ENCODE measurements at regions not wholly inside any gene's neighbourhood (a gene's known extent, or its start where the extent isn't known, plus 50 kb on each side); places are given as distances from the start of the nearest gene placed in this dataset.

GRCh38 chr5:105501315-105501714 is 1938.7 kb upstream of the NUDT12 start:
- no peak for FAIRE-seq

- no peak for FAIRE-seq
Observed at GRCh38 chr5:105475401-105475800, 1912.8 kb upstream of the NUDT12 start.

GRCh38 chr5:105462377-105462776 is 1899.8 kb upstream of the NUDT12 start:
- FAIRE-seq = no peak

GRCh38 chr5:105460721-105461120 is 1898.1 kb upstream of the NUDT12 start:
- FAIRE-seq = no peak

- no peak for FAIRE-seq
Observed at GRCh38 chr5:105453216-105453807, 1890.7 kb upstream of the NUDT12 start.

GRCh38 chr5:105448271-105448670 is 1885.7 kb upstream of the NUDT12 start:
- no peak for FAIRE-seq

- FAIRE-seq = no peak
Observed at GRCh38 chr5:105430516-105430915, 1867.9 kb upstream of the NUDT12 start.

GRCh38 chr5:105428451-105429380 is 1866.1 kb upstream of the NUDT12 start:
- FAIRE-seq = no peak

- FAIRE-seq = no peak
Observed at GRCh38 chr5:105414067-105414466, 1851.5 kb upstream of the NUDT12 start.

- no peak for FAIRE-seq
Observed at GRCh38 chr5:105413406-105413990, 1850.9 kb upstream of the NUDT12 start.

GRCh38 chr5:105409695-105410094 is 1847.1 kb upstream of the NUDT12 start:
- FAIRE-seq = no peak

GRCh38 chr5:105407200-105407599 is 1844.6 kb upstream of the NUDT12 start:
- no peak for FAIRE-seq

GRCh38 chr5:105397749-105398148 is 1835.2 kb upstream of the NUDT12 start:
- FAIRE-seq = no peak

- FAIRE-seq = no peak
Observed at GRCh38 chr5:105392710-105393149, 1830.1 kb upstream of the NUDT12 start.

- no peak for FAIRE-seq
Observed at GRCh38 chr5:105392122-105392709, 1829.6 kb upstream of the NUDT12 start.

GRCh38 chr5:105380126-105380525 is 1817.5 kb upstream of the NUDT12 start:
- FAIRE-seq = no peak

- no peak for FAIRE-seq
Observed at GRCh38 chr5:105371169-105371568, 1808.6 kb upstream of the NUDT12 start.

GRCh38 chr5:105350486-105351140 is 1788.0 kb upstream of the NUDT12 start:
- FAIRE-seq = no peak

GRCh38 chr5:105331558-105331957 is 1769.0 kb upstream of the NUDT12 start:
- peak; percentile 55 for FAIRE-seq

GRCh38 chr5:105330185-105330584 is 1767.6 kb upstream of the NUDT12 start:
- FAIRE-seq = no peak

GRCh38 chr5:105304859-105305258 is 1742.3 kb upstream of the NUDT12 start:
- FAIRE-seq = no peak

GRCh38 chr5:105288946-105289345 is 1726.4 kb upstream of the NUDT12 start:
- no peak for FAIRE-seq

GRCh38 chr5:105283134-105283533 is 1720.5 kb upstream of the NUDT12 start:
- FAIRE-seq = no peak

Measured in G401.6 (cell line).